Suprapubic skin (tissue), 3 donors: ENCODE measurements at regions not wholly inside any gene's neighbourhood (a gene's known extent, or its start where the extent isn't known, plus 50 kb on each side); places are given as distances from the start of the nearest gene placed in this dataset.

Experiments used
- POLR2A ChIP-seq, 2 donors: fragments of 450-650 bp; IDR thresholded peaks; one replicate each; pipeline ENCODE4 v1.6.1; 2017; ENCODE audit warnings: antibody characterized with exemption in 2 of 2, mild to moderate bottlenecking in 2 of 2, moderate library complexity in 2 of 2
- TF ChIP-seq, protein P1 (sequence below), 2 donors: fragments of 200-600 bp in 1 of 2; fragments of 450-650 bp in 1 of 2; sonication (generic) in 1 of 2; IDR thresholded peaks; one replicate each; pipeline ENCODE4 v1.5.1; 2016 to 2019; ENCODE audit warnings: antibody characterized with exemption in 2 of 2, mild to moderate bottlenecking in 1 of 2, moderate library complexity in 1 of 2

DNA sequence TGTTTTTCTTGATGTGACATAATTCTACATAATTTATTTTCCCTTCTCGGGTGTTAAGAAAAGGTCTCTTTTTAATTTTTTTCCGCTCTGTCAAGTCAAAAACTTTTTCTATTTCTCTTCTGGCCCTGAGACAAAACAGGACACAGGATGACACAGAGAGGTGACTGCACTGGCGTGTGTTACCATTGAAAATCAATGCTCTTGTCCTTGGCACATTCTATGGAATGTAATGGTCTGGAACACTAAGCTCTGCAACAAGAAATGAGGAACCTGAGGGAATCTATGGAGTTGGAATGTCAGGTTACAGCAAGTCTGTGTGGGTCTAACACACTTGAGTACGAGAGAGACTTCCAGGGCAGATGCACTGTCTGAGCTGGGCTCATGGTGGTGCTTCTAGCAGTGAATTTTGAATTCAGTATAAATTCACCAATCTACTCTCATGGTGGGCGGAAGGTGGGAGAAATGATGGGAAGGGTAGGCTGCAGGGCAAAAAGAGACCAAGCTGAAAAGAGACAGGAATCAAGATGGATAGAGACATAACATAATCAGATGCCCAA lies 508.3 kb downstream of the TUSC7 start:
- TF ChIP-seq, protein P1, sequence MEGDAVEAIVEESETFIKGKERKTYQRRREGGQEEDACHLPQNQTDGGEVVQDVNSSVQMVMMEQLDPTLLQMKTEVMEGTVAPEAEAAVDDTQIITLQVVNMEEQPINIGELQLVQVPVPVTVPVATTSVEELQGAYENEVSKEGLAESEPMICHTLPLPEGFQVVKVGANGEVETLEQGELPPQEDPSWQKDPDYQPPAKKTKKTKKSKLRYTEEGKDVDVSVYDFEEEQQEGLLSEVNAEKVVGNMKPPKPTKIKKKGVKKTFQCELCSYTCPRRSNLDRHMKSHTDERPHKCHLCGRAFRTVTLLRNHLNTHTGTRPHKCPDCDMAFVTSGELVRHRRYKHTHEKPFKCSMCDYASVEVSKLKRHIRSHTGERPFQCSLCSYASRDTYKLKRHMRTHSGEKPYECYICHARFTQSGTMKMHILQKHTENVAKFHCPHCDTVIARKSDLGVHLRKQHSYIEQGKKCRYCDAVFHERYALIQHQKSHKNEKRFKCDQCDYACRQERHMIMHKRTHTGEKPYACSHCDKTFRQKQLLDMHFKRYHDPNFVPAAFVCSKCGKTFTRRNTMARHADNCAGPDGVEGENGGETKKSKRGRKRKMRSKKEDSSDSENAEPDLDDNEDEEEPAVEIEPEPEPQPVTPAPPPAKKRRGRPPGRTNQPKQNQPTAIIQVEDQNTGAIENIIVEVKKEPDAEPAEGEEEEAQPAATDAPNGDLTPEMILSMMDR (IDR thresholded peaks at IDR 0.05): no peak
- TF ChIP-seq POLR2A (IDR thresholded peaks at IDR 0.05): no peak
